ENCODE measurements at regions not wholly inside any gene's neighbourhood (a gene's known extent, or its start where the extent isn't known, plus 50 kb on each side); places are given as distances from the start of the nearest gene placed in this dataset.

GRCh38 chr4:127141856-127142255 lies 490.9 kb upstream of the INTU start:
- WGBS, 3 donors: 57 to 73% (median 58%) methylated on average over 1 of the region's 1 CpG
- no peaks in the 10 kb centered on the region for H3K9me3 ChIP-seq
- intact Hi-C loops (cut with DNase I): no loop called here
- no peak for TF ChIP-seq CTCF (IDR thresholded peaks at IDR 0.05)
- DNase-seq (no peak), ATAC-seq (peak in 1 of 4 donors; percentile 45)
- no peaks in the 10 kb centered on the region for H3K4me1 ChIP-seq
- no peaks in the 10 kb centered on the region for H3K27me3 ChIP-seq (ENCODE audit: insufficient read depth in 3 of 3, low read length in 2 of 3)
- H3K4me3 ChIP-seq: no peak overlapping the region
- H3K27ac ChIP-seq: no peak overlapping the region
- H3K36me3 ChIP-seq (ENCODE audit: insufficient read depth in 1 of 2, low read depth in 1 of 2): no peaks in the 10 kb centered on the region

GRCh38 chr4:127143460-127144195 lies 489.1 kb upstream of the INTU start:
- DNase-seq: no peak
- Histone ChIP-seq H3K9me3 (no peaks in the 10 kb centered on the region), H3K4me3 (no peak overlapping the region), H3K27me3 (ENCODE audit: insufficient read depth in 3 of 3, low read length in 2 of 3) (no peaks in the 10 kb centered on the region), H3K36me3 (ENCODE audit: insufficient read depth in 1 of 2, low read depth in 1 of 2) (no peaks in the 10 kb centered on the region), H3K4me1 (no peaks in the 10 kb centered on the region), H3K27ac (no peak overlapping the region)
- WGBS, 3 donors: 41 to 50% (median 42%) methylated on average over 5 of the region's 5 CpGs
- ATAC-seq: no peak
- no peak for TF ChIP-seq CTCF (IDR thresholded peaks at IDR 0.05)
- intact Hi-C loops (cut with DNase I): no loop called here

GRCh38 chr4:127145006-127145540 lies 487.7 kb upstream of the INTU start:
- WGBS, 3 donors: 28 to 37% (median 35%) methylated on average over 5 of the region's 5 CpGs
- no peak for DNase-seq
- H3K4me3 ChIP-seq: no peak overlapping the region

GRCh38 chr4:127148165-127148564 lies 484.6 kb upstream of the INTU start:
- H3K4me3 ChIP-seq: no peak overlapping the region
- no peaks in the 10 kb centered on the region for H3K36me3 ChIP-seq (ENCODE audit: insufficient read depth in 1 of 2, low read depth in 1 of 2)
- DNase-seq: no peak
- no peak for TF ChIP-seq CTCF (IDR thresholded peaks at IDR 0.05)
- intact Hi-C loops (cut with DNase I): no loop called here
- no peaks in the 10 kb centered on the region for H3K9me3 ChIP-seq
- H3K4me1 ChIP-seq: no peaks in the 10 kb centered on the region
- H3K27me3 ChIP-seq (ENCODE audit: insufficient read depth in 3 of 3, low read length in 2 of 3): no peaks in the 10 kb centered on the region
- H3K27ac ChIP-seq: no peak overlapping the region
- no peak for ATAC-seq

More at GRCh38 chr4:127145006-127145540, 487.7 kb upstream of the INTU start:
- H3K36me3 ChIP-seq (ENCODE audit: insufficient read depth in 1 of 2, low read depth in 1 of 2): no peaks in the 10 kb centered on the region
- no peak overlapping the region for H3K27ac ChIP-seq
- H3K27me3 ChIP-seq (ENCODE audit: insufficient read depth in 3 of 3, low read length in 2 of 3): no peaks in the 10 kb centered on the region
- no peaks in the 10 kb centered on the region for H3K4me1 ChIP-seq
- no peak for TF ChIP-seq CTCF (IDR thresholded peaks at IDR 0.05)
- intact Hi-C loops (cut with DNase I): no loop called here
- H3K9me3 ChIP-seq: no peaks in the 10 kb centered on the region
- ATAC-seq: no peak

- ATAC-seq (no peak), DNase-seq (no peak)
- no peaks in the 10 kb centered on the region for H3K4me1 ChIP-seq
- intact Hi-C loops (cut with DNase I): no loop called here
- WGBS, 3 donors: 83 to 86% (median 83%) methylated on average over 3 of the region's 3 CpGs
- H3K36me3 ChIP-seq (ENCODE audit: insufficient read depth in 1 of 2, low read depth in 1 of 2): no peaks in the 10 kb centered on the region
- no peak overlapping the region for H3K27ac ChIP-seq
- H3K9me3 ChIP-seq: no peaks in the 10 kb centered on the region
- H3K27me3 ChIP-seq (ENCODE audit: insufficient read depth in 3 of 3, low read length in 2 of 3): no peaks in the 10 kb centered on the region
- no peak overlapping the region for H3K4me3 ChIP-seq
- TF ChIP-seq CTCF (IDR thresholded peaks at IDR 0.05): no peak
Observed at GRCh38 chr4:127149086-127149485, 483.7 kb upstream of the INTU start.

Measured in psoas muscle (tissue), 7 donors.